ENCODE measurements at regions not wholly inside any gene's neighbourhood (a gene's known extent, or its start where the extent isn't known, plus 50 kb on each side); places are given as distances from the start of the nearest gene placed in this dataset.

DNA sequence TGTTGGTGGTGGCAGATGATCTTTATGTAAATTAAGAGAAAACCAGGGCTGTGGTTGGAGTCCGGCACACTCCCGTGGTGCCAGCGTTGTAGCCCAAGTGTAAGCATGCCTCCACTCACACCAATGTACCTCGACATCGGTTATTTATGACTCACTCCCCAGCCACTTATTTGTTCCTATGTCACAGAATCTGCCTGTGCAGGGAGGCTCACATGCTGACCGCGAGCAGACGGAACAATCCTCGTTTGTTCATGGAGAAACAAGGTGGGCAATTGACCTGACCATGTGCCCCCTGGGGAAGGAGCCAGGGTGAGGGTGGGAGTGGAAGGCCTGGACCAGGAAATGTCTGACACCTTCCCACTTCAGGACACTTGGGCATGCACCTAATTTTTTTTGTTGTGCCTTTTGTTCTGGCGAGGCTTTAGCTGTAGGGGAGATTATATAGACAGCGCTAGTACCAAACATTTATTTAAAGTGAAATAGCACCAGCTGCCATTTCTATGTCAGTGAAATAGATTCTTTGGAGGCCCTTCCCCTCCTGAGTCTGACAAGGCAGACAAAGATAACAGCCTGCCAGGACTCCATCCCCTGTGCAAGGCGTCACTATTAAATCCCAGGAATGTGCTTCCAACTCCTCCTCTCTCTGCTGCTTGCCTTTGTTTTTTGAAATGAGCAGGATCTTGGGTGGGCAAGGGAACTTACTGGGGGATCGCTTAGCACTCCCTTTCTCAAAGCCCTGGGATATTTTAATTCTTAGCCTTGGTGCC, 394.2 kb downstream of the FGF9 start:
- DNase-seq = no peak

DNA sequence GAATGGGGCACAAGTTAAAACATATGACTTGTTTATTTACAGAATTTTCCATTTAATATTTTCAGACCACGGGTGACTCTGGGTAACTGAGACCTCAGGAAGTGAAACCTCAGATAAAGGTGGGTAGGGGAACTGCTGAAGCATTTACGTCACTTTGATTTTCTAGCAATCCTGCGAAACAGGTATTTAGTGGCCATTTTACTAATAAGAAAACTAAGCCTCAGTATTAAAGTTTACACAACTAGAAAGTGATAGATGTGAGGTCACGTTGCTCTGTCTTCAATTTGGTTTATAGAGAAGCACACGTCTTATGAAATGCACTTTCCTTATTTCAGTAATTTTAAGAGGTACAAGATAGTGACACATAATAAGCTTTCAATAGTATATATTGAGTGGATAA, 402.8 kb downstream of the FGF9 start:
- DNase-seq = no peak

DNA sequence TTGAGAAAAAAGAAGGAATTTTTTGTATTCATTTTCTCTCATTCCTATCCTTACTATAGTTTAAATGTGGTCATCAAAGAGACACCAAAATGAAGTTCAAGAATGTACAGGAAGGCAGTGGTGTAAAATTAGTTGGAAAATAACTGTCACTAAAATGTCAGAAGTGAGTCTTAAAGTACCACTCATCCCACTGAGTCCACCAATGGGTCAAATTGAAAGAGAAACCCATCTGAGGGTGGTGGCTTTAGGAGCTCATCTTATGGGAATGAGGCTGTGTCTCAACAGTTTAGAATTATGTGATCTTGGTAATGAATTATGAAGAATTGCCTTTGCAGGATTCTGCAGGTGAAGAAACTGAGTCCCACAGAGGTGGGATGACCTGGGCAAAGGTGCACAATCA, 403.5 kb downstream of the FGF9 start:
- DNase-seq = no peak

DNA sequence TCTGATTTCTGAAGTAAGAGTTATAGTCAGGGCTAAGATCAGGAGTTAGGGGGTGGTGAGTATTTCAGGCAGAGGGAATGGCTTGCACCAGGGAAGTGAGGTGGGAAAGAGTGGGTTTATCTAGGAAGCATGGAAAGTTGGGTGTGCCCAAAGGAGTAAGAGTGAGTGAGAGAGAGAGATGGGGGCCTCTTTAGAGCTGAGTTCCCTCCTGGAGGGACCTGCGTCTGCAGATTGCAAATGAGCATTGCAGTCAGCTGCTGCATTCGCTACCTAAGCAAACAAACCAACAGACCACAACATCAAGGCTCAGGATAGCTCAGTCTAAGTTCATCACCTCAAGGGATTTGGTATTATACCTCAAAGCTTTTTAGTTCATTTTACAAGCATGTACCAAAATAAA, 405.8 kb downstream of the FGF9 start:
- DNase-seq = no peak

DNA sequence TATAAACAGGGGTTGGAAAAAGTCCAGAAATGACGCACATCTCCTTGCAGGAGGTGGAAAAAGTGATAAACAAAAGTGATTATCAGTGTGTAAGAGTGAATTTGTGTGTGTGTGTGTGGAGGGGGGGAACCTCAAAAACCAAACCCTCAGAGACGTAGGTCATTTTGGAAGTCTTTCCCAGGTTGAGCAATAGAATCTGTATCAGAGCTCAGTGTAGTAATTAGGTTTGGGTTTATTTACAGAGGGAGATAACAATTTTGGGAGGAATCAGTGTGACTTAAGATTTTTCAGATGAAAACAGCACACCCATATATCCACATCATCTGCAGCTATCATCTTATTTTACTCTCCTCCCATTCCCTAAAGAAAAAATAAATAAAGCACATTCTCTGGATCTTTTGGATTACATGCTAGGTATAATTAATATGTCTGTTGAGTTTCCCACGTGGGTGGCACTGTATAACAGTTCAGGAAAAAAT, 406.4 kb downstream of the FGF9 start:
- DNase-seq = no peak

DNA sequence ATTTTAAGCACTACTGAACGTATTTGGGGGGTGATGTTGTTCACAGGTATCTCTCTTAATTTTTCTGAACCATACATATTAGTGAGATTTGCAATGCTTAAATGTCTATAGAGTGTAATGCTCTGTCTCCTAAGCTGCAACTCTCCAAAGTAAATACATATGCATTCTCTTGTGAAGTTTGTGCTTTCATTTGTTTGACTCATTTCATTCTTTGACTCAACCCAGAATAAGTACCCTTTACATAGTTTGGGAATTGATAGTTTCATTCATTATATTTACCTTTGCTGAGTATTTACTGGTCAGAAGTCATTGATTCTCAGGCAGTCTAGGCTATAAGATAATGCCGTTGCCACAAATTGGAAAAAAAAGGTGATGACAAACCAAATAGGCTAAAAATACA, 406.9 kb downstream of the FGF9 start:
- no peak for DNase-seq

DNA sequence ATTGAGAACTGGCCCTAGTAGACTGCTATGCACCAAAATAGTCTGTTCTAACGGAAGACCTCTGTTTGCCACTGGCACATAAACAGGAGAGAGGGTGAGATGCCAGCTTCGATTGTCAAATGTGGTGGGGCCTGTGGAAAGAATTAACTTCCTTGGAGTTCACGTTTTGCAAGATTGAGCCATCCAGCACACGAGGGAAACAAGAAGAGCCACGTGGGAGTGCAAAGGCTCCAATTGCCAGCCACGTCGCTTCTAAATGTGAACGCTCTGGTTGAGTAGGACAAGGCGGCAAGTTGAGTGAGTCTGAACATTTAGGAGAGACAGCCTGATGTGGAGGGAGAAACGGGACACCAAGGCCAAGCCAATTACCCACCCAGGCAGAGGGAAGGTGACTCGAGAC, 409.1 kb downstream of the FGF9 start:
- no peak for DNase-seq

DNA sequence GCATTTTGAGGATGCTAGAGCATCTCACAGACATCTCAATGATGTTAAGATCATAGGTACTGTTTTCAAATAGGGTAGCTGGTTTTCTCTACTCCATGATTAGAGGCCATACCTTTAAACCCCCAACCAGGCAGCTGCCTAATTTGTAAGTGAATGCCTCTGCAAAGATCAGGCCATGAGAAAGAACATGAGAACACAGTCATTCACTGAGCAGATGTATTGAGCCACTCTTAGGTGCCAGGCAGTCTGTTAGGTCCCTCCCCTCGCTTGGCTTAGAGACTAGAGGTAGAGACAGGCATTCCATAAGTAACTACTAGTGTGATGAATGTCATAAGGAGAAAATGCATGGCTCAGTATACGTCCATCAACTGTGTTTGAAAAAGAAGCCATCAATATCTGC, 410.0 kb downstream of the FGF9 start:
- DNase-seq = no peak

DNA sequence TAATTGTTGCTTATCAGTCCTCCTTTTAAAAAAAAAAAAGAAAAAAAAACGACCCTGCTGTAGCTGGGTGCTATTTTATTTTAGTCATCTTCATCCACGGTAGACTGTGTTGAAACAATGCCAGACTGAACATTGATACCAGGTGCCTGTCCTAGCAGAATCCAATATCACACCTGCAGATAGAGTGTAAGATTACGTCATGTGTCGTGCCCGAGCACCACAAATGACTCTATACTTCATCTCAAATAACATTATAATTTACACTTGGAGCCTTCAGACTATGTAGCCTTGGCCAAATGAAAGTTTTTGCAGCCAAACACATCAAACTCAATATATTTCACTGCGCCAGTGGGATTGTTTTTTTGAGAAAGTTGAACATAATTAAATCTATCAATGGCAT, 410.6 kb downstream of the FGF9 start:
- no peak for DNase-seq

DNA sequence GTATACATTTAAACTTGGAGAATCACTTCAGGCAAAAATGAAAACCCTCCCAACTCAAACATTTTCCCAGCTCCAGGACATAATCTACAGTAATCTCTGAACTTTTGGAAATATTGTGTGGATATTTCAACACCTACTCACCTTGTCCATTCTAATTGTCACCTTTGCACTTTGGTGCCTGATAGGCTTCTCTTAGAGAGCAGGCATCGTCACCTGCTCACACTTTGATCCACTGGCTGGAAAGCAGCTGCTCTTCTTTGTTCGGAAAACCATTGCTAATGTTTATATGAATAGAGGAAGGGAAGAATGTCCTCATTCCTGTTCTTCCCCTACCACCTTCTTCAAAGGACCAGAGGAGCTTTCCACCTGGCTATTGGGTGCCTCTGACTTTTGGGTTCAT, 411.2 kb downstream of the FGF9 start:
- no peak for DNase-seq

DNA sequence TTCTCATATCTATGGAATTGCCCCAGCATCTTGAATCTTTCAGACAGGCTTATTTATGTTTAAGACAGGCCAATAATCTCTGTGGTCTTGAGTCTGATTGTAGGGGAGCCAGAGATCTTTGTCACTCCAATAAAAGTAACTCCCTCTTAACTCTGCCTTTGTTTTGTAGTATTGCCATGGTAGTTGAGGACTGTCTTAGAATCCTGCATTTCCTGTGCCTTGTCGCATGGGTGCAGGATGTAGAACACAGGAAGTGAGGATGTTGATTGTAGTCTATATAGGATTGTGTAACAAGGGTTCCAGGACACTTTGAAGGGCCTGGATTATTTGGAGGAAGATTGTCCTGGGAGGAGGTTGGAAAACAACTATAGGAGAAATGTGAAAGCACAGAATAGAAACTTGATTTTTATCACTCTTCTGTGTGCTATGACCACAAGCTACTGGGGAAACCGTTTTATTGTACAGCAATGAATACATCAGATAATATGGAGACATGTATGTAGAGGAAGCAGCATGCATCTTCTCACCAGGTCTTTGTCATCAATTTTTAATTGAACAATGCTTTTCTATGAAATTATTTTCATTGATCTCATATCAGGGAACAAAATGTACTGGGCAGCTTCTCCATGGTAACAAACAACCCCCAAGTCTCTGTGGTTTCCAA, 411.7 kb downstream of the FGF9 start:
- no peak for DNase-seq

DNA sequence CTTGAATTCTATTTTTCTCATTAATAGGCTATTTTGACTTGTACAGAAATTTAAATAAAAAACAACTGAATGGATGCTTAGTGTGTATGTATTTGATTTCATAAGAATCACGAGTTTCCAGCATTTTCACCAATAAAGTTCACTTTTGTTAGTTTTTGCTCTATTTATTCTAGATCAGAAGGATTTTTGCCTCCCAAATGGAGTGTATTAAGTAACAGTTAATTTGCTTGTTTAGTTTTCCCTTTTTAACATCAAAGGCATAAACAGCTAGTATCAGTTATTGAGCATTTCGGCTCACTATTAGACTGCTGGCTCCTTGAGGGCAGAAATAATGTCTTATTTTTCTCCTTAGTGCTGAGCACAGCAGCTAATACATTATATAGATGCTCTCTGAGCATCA, 414.1 kb downstream of the FGF9 start:
- DNase-seq = no peak

DNA sequence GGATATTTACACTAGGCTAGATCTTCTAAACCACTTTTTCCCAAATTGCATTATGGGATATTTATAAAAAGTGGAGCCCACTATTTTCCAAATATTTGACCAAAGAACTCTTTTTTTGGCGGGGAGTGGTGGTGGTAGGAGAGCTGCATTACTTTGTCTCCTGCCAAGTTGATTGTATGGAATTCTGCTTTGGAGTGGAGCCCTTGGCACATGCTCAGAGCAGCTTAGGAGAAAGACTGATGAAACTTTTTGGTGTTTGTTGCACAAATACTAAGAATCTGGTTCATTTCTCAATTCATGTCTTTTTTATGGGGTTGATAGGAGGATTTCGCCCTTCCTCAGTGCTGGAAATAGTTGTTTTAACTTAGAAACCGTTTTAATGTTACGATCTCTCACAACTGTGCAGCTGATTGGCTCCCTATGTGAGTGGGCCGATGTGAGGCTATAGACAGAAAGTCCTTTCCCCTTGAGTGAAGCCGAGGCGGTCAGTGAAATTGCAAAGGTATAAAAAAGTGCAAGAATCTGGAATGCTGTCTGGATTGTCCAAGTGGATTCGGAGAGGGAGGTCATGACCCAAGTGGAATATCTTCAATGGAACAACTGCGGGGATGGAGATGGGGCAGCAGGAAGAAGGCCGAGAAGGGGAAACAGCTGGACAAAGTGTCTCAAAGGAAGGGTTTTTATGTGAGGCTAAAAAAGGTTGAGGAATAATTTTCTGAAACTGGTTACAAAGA, 415.9 kb downstream of the FGF9 start:
- DNase-seq = no peak

DNA sequence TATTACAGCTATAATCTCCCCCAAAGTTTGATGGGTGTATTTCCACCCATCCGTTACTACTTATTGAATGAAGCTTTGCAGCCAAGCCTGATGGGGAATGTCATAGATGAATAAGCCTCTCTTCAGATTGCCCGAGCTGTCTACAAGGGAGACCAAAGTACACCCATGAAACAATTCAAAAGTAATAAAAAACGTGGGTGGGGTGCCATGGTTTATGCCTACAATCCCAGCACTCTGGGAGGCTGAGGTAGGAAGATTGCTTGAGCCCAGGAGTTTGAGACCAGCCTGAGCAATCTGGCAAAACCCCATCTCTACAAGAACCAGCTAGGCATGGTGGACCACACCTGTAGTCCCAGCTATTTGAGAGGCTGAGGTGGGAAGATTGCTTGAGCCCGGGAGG, 419.2 kb downstream of the FGF9 start:
- DNase-seq = no peak

DNA sequence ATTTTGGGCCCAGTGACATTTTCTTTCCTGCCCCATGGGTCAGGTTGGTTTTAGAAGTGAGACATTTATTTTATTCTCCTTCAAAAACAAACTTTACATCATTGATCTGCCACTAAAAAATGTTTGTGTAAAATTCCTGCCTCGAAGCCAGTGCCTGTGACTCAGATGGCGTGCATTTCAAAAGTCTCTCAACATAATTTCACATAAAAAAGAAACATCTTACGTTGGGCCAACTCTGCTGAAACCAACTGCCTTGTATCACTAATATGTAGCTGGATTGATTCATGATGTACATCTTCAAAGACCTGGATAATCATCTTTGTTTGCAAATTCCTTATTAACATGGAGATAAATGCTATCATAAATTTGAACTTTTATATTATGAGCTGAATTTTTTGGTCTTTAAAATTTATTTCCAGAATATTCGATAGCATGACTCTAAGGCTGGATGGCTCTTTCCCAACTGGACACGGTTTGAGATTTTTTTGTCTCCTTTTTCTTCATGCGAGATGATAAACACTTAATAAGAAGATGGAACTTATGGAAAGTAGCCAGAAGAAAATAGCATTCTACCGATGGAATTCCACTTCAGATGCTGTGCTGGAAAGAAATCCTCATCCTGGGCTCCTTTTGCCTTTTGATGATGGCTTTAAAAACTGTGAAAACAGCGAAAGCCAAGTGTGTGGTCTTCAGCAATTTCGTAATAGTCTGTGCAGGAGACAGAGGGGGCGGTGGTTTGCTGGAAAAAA, 420.5 kb downstream of the FGF9 start:
- DNase-seq = no peak

DNA sequence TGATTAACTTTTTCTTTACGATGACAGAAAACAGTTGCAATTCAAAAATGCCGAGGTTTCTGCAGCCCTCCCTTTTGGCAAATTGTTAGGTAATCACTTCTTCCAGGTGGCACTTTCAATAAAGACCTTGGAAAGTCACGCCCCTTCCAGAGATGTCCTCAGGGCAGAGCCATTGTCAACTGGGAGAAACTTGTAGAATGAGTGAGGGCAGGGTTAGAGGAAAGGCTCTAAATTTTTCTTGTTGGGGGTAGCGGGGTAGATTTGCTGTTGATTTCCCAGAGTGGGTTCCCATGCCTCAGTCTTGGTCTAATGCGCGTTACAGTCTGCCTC, 421.1 kb downstream of the FGF9 start:
- no peak for DNase-seq

DNA sequence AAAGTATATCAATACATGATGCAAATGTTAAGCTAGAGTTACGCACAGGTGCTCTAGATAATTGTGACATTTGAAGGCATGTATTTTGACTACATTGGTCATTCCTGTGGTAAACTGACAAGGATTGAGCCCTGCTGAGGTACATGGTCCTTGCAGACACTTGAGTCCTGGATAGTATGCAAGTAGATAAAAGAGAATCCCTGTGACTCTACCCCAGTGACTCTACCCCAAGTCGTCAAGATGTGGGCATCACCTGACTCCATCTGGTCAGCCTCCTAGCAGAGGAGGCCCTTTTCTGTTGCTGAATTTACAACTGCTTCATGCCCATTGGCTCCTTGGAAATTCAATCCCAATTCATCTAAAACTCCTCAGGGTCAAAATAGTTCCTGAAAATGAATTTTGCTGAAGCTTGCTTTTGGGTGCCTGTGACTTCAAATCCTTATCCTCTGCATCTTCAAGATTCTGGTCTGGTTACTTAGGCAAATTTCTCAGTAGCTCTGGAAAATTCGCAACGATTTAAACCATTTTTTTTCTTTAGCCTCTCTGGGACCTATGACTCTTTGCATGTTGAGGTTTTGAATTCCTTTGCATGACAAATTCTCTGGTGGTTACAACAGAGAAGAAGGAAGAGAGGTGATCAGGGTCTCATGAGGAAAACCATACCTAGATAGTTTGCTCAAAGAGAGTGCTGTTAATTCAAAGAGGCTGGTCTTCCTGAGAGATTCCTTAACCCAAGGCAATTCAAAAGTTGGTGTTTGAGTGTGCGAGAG, 422.1 kb downstream of the FGF9 start:
- no peak for DNase-seq

DNA sequence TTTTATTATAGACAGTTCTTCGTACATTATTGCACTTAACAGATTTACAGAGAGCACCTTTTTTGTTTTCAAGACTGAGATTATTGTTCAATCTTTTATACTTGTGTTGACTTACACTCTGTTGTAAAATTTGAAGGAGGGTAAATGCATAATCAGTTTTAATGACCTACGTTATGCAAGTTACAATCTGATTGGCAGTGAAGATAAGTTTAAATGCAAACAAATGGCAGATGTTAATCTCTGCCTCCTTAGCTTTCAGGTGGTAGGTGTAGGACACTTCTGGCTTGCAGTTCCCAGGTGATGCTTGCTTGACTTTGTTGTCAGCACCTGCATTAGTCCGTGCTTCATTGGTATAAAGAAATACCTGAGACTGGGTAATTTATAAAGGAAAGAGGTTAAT, 424.9 kb downstream of the FGF9 start:
- DNase-seq = no peak

DNA sequence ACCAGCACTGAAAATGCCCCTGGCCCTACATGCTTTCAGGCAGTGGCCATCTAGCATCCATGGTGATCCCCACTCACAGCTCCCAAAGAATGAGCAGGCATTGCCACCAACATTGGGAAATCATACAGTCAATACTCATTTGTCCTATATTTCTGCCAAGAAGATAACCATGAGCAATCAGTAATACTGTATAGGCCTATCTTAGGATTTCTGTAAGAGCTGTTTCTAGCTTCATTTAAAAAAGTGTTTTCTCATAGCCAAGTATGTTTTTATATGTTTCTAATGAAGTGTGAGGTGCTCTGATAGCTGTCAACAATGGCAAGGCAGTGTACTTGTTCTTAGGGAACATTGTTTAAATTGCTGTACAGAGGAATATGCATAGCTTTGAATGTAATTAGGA, 428.7 kb downstream of the FGF9 start:
- no peak for DNase-seq

DNA sequence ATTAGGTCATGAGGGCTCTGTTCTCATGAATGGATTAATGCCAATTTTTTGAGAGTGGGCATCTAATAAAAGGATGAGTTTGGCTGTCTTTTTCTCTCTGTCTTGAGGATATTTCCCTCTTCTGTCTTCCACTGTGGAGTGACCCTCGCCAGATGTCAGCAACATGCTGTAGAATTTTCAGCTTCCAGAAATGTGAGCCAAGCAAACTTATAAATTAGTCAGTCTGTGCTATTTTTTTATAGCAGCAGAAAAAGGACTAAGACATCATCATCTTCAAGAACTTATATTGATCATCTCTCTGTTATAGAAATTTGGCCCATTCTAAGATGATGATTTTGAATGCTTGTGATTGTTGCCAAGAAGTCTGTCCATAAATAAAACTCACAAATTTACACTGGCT, 431.4 kb downstream of the FGF9 start:
- no peak for DNase-seq

DNA sequence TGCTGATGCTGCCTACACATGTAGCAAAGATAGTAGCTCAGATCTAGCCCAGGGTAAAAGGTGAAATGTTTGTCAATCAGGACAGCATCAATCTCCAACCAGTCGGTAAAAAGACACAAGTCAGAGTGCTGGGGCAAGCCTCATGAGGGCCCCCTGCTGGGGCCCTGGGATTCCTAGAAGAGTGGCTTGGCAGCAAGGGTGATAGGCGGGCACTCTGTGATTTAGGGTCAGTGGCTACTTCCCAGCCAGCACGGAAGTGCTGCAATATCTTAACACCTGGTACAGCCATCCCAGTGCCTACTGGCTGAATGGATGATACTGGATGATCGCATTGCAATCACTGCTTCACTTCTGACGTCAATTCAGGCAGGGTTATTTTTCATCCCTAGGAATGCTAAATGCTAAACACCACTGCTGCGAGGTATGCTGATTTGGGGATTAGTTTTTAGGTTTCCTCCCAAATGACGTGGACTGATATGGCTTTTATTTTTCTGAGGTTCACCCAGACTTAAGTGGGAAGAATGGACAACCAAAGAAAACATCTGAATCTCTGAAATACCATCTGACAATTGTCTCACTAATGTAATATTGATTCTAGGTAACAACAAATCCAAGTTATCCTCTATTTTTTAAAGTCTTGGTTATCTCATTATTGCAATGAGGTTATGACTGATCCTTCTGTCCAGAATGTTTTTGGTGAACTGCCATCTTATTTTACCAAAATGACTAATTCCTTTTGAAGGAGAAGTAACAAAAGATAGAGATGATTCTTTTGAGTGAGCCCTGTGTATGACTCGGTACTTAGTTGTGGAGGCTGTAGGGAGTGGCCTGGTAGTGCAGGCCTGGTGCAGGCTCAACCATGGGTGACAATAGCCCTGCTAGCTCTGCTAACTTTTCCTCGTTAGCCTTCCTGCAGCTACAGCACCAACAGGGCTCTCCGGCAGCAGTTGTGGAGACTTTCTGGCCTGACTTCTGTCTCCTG, 432.5 kb downstream of the FGF9 start:
- DNase-seq = no peak

All from amniotic stem cell (primary cell).